MM.1S (cell line): ENCODE measurements at regions not wholly inside any gene's neighbourhood (a gene's known extent, or its start where the extent isn't known, plus 50 kb on each side); places are given as distances from the start of the nearest gene placed in this dataset.

Source experiments
- DNase-seq: peaks from one replicate; pipeline ENCODE4 v3.0.0-alpha.2; 2015
- H2AFZ ChIP-seq: fragments of 300-600 bp; sonication (generic); 2 replicates; pipeline ENCODE4 v1.6.0; 2016; ENCODE audit warnings: antibody characterized with exemption, low read length
- H3F3A ChIP-seq: fragments of 300-600 bp; sonication (generic); 2 replicates; pipeline ENCODE4 v1.6.1; 2016; ENCODE audit warnings: mild to moderate bottlenecking, antibody characterized with exemption, low read length, moderate library complexity, mixed read lengths; ENCODE audit not compliant: insufficient read depth
- H3K27ac ChIP-seq: fragments of 300-600 bp; sonication (generic); 2 replicates; pipeline ENCODE4 v1.5.1; 2016; ENCODE audit warnings: mild to moderate bottlenecking, low read length
- H3K27me3 ChIP-seq: fragments of 300-600 bp; sonication (generic); replicated peaks from 2 replicates; pipeline ENCODE4 v1.6.0; 2016; ENCODE audit warnings: low read length; ENCODE audit not compliant: insufficient read depth
- H3K36me3 ChIP-seq: fragments of 300-600 bp; sonication (generic); replicated peaks from 2 replicates; pipeline ENCODE4 v1.6.1; 2016; ENCODE audit warnings: mild to moderate bottlenecking, low read length, mixed read lengths; ENCODE audit not compliant: insufficient read depth
- H3K4me1 ChIP-seq: fragments of 300-600 bp; sonication (generic); 2 replicates; pipeline ENCODE4 v1.6.1; 2016; ENCODE audit warnings: low read length, mixed read lengths
- H3K4me2 ChIP-seq: fragments of 300-600 bp; sonication (generic); 2 replicates; pipeline ENCODE4 v1.6.0; 2016; ENCODE audit warnings: low read depth, low read length
- H3K4me3 ChIP-seq: fragments of 300-600 bp; sonication (generic); 2 replicates; pipeline ENCODE4 v1.5.1; 2016; ENCODE audit warnings: low read length, mixed read lengths
- H3K79me2 ChIP-seq: fragments of 300-600 bp; sonication (generic); 2 replicates; pipeline ENCODE4 v1.6.1; 2016; ENCODE audit warnings: mixed run types, low read length, mixed read lengths
- H3K9ac ChIP-seq: fragments of 300-600 bp; sonication (generic); 2 replicates; pipeline ENCODE4 v1.6.1; 2016; ENCODE audit warnings: low read length, mixed read lengths
- H3K9me2 ChIP-seq: fragments of 300-600 bp; sonication (generic); replicated peaks from 2 replicates; pipeline ENCODE4 v1.6.1; 2016; ENCODE audit warnings: mild to moderate bottlenecking, low read length, mixed read lengths; ENCODE audit not compliant: insufficient read depth
- H3K9me3 ChIP-seq: fragments of 300-600 bp; sonication (generic); replicated peaks from 2 replicates; pipeline ENCODE4 v1.6.1; 2016; ENCODE audit warnings: mild to moderate bottlenecking, low read length, mixed read lengths; ENCODE audit not compliant: insufficient read depth
- H4K20me1 ChIP-seq: fragments of 300-600 bp; sonication (generic); 2 replicates; pipeline ENCODE4 v1.6.1; 2016; ENCODE audit warnings: mild to moderate bottlenecking, low read length, moderate library complexity, mixed read lengths; ENCODE audit not compliant: insufficient read depth
- EZH2 ChIP-seq: fragments of 300-600 bp; sonication (generic); optimal IDR thresholded peaks from 2 replicates; pipeline ENCODE3; 2017; ENCODE audit warnings: low read depth, mild to moderate bottlenecking, antibody characterized with exemption, low read length, mixed read lengths
- EZH2phosphoT487 ChIP-seq: fragments of 300-600 bp; sonication (generic); IDR thresholded peaks from 2 replicates; pipeline ENCODE4 v1.6.1; 2018; ENCODE audit warnings: antibody characterized with exemption, low read length
- TF ChIP-seq, protein P1 (sequence below): fragments of 300-600 bp; sonication (generic); IDR thresholded peaks from 2 replicates; pipeline ENCODE4 v1.5.1; 2016; ENCODE audit warnings: antibody characterized with exemption, low read length, mixed read lengths

DNA sequence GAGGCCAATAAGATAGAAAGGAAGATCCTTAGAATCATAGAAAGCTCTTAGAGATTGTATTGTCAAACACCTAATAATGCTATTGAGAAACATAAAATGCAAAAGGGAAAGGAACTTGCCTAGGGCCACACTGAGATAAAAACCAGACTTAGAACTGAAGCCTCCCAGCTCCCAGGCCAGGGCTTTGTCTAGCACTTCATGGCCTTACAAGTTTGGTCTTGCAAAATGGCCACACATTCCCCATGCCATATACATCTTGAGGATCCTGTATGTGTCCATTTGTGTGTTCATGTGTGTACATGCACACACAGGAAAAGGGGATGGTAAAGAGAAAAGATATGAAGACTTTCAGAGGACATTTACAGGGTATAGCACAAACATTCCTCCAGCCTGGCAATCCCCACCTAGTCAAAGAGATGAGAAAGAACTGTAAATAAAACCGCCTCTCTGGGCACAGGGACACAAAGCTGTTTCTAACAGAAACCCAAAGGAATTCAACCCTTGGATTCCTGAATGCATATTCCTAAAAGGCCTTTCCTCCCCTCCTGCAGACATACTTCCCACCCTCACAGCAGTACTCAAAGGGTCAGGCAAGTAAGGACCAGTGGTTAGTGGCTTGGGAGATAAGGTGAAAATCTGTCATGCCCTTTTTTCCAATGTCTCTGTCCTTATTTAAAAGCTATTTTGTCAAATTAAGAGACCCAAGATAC lies 99.7 kb upstream of the KLHL29 start:
- H3K9ac ChIP-seq = no peak overlapping the region

DNA sequence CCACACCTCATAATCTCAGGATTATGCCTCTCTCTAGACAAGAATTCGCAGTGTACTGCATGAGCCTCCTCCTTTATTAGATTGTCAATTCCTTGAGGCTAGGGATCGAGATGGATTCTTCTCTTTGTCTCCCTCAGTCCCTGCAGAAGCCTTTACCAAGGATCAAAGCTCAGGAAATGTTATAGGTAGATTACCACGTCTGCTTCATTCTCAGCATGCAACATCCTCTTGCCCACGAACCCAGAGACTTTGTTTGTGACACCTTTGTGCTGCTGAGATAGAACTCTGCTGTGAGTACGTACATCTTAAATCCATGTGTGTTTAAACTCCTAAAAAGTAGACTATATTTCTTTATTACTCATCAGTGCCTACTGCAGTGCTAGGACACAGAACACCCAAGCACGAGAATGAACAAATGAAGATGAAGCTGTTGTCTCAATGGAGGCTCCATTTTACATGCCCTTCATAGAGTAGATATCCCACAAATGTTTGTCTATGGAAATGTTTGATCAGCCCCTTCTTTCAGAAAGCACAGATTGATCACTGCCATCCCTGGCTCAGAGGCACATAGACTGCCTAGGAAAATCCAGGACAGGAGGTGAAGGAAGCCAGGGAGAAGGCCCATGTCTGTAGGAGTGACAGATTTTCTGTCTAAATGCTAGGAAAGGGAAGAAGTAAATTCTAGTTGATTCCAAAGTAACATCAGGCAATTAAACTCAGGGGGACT lies 98.8 kb upstream of the KLHL29 start:
- Histone ChIP-seq H3K4me3 (no peak overlapping the region), H3K9me3 (no peaks in the 10 kb centered on the region), H3K9me2 (no peaks in the 10 kb centered on the region), H3K27ac (no peak overlapping the region), H3F3A (no peaks in the 10 kb centered on the region), H3K27me3 (no peaks in the 10 kb centered on the region), H2AFZ (no peak overlapping the region), H3K9ac (no peak overlapping the region), H3K4me2 (no peak overlapping the region), H4K20me1 (no peaks in the 10 kb centered on the region), H3K4me1 (no peaks in the 10 kb centered on the region), H3K79me2 (no peaks in the 10 kb centered on the region), H3K36me3 (no peaks in the 10 kb centered on the region)
- no peak for DNase-seq
- TF ChIP-seq EZH2phosphoT487 (no peak), EZH2 (no peak)
- TF ChIP-seq, protein P1, sequence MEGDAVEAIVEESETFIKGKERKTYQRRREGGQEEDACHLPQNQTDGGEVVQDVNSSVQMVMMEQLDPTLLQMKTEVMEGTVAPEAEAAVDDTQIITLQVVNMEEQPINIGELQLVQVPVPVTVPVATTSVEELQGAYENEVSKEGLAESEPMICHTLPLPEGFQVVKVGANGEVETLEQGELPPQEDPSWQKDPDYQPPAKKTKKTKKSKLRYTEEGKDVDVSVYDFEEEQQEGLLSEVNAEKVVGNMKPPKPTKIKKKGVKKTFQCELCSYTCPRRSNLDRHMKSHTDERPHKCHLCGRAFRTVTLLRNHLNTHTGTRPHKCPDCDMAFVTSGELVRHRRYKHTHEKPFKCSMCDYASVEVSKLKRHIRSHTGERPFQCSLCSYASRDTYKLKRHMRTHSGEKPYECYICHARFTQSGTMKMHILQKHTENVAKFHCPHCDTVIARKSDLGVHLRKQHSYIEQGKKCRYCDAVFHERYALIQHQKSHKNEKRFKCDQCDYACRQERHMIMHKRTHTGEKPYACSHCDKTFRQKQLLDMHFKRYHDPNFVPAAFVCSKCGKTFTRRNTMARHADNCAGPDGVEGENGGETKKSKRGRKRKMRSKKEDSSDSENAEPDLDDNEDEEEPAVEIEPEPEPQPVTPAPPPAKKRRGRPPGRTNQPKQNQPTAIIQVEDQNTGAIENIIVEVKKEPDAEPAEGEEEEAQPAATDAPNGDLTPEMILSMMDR = no peak

More for the DNA sequence above, 99.7 kb upstream of the KLHL29 start:
- Histone ChIP-seq H3K36me3 (no peaks in the 10 kb centered on the region), H3K9me3 (no peaks in the 10 kb centered on the region), H2AFZ (no peak overlapping the region), H3F3A (no peaks in the 10 kb centered on the region), H3K4me2 (no peak overlapping the region), H3K4me3 (no peak overlapping the region), H3K4me1 (no peaks in the 10 kb centered on the region), H4K20me1 (no peaks in the 10 kb centered on the region), H3K79me2 (no peaks in the 10 kb centered on the region), H3K27ac (no peak overlapping the region), H3K27me3 (no peaks in the 10 kb centered on the region), H3K9me2 (no peaks in the 10 kb centered on the region)
- DNase-seq = no peak
- TF ChIP-seq, protein P1 = no peak
- no peak for TF ChIP-seq EZH2phosphoT487
- no peak for TF ChIP-seq EZH2

DNA sequence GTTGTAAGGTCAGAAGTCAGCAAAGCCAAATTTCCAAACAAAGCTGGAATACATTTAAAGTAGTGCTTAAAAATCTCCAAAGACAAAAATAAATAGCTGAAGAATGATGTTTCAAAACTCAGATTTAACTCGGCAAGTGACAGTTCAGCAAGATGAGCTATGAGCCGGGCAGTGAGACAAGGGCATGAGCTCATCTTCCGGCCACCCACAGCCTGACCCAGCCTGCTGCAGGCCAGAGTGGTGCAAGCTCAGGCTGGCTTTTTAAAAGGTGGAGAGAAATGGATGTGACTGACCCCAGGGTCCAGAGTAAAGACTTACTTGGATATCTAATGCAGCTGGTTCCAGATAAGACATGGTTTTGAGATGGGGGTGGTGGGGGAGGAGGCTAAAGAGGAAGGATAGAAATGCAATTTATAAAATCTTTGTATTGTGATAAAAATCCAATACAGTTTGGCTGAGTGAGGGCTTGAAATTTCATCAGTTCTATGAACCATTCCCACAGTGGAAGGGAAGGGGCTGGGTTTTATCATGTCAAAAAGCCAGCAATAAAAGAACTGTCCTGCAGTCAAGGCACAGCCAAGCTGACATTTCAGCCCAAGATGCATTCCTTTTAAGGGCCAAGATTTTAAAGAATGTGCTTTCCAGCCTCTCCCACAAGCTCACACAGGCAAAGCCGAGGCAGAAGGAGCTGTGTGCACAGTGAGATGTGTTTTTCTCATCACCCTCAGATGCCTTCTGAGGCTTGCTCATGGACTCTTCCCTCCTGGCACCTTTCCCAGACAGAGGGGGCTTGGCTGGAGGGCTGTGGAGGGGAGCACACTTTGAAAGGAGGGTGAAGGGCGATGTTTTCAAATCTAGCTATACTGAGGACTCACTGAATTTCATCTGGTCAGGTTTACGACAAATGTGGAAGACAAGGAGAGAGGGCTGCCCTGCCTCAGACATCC lies 97.9 kb upstream of the KLHL29 start:
- H3K79me2 ChIP-seq = no peaks in the 10 kb centered on the region
- no peak overlapping the region for H3K27ac ChIP-seq
- H3K9me3 ChIP-seq = no peaks in the 10 kb centered on the region
- no peak overlapping the region for H3K4me3 ChIP-seq
- no peak overlapping the region for H2AFZ ChIP-seq
- no peak overlapping the region for H3K4me2 ChIP-seq
- no peaks in the 10 kb centered on the region for H3F3A ChIP-seq
- no peaks in the 10 kb centered on the region for H4K20me1 ChIP-seq
- TF ChIP-seq EZH2phosphoT487 (no peak), EZH2 (no peak)
- TF ChIP-seq, protein P1 = no peak
- H3K27me3 ChIP-seq = no peaks in the 10 kb centered on the region
- H3K9me2 ChIP-seq = no peaks in the 10 kb centered on the region
- no peaks in the 10 kb centered on the region for H3K4me1 ChIP-seq
- no peak overlapping the region for H3K9ac ChIP-seq
- DNase-seq = no peak
- no peaks in the 10 kb centered on the region for H3K36me3 ChIP-seq
